ENCODE measurements at regions not wholly inside any gene's neighbourhood (a gene's known extent, or its start where the extent isn't known, plus 50 kb on each side); places are given as distances from the start of the nearest gene placed in this dataset.

DNA sequence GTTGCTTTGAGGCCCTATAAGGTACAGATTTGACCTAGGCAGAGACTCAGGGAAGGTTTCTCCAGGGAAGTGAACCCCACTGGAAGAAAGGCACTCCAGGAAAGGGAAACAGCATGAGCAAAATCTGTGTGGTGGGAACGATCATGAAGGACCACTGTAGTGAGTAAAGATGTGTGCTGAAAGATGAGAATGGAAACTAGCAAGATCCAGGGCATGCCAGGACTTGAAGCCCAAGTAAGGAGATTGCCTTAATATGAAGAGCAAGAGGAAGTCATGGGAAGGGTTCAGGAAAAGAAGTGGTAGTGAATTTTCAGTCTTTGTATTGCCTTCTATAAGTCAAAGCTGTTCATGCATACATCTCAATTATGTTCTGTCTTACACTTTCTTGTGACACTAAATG is 55.2 kb upstream of the SLIT3 start:
- TF ChIP-seq CTCF (IDR thresholded peaks at IDR 0.05) = no peak
- TF ChIP-seq POLR2AphosphoS5 (IDR thresholded peaks at IDR 0.05) = no peak
- TF ChIP-seq POLR2A (IDR thresholded peaks at IDR 0.05) = no peak
